Panc1 (cell line): ENCODE measurements at regions not wholly inside any gene's neighbourhood (a gene's known extent, or its start where the extent isn't known, plus 50 kb on each side); places are given as distances from the start of the nearest gene placed in this dataset.

Experiments
- ATAC-seq: fragments of 200-7000 bp; cut with Tn5 transposase; 2 replicates; pipeline ENCODE4 v1.9.1; 2020; ENCODE audit warnings: mild to moderate bottlenecking, moderate library complexity
- BruUV-seq: library from RNA; stranded (reverse); fragments of 400-500 nt; replicated peaks from 2 replicates; lab custom pipeline; 2021; lab: Mats Ljungman, UMichigan
- CTCF ChIA-PET: fragments of 300-600 bp; sonication (Branson Sonifier 250); formaldehyde crosslinking; loops from one replicate; lab custom pipeline; 2022; ENCODE audit warnings: antibody characterized with exemption; lab: Charles Lee
- POLR2A ChIA-PET: fragments of 300-600 bp; sonication (Branson Sonifier 250); formaldehyde crosslinking; loops from one replicate; lab custom pipeline; 2022; ENCODE audit warnings: antibody characterized with exemption; lab: Charles Lee
- DNase-seq: peaks from one replicate; pipeline ENCODE4 v3.0.0-alpha.2; 2010; ENCODE audit warnings: low read depth, low spot score
- H3K27ac ChIP-seq: 2 replicates; pipeline ENCODE4 v1.5.1; 2011; ENCODE audit warnings: mild to moderate bottlenecking, low read length, inconsistent platforms
- H3K27me3 ChIP-seq: fragments of 200-500 bp; sonication (Bioruptor generic); 2 replicates; pipeline ENCODE4 v1.6.0; 2014; ENCODE audit warnings: low read length, inconsistent platforms; ENCODE audit not compliant: control insufficient read depth, insufficient read depth
- H3K36me3 ChIP-seq: fragments of 200-500 bp; sonication (Bioruptor generic); 2 replicates; pipeline ENCODE4 v1.5.1; 2014; ENCODE audit warnings: inconsistent platforms, mild to moderate bottlenecking, low read length, moderate library complexity; ENCODE audit not compliant: control insufficient read depth, insufficient read depth
- H3K4me1 ChIP-seq: 2 replicates; pipeline ENCODE4 v1.5.1; 2011; ENCODE audit warnings: inconsistent platforms, mild to moderate bottlenecking, low read length, moderate library complexity; ENCODE audit not compliant: control insufficient read depth, insufficient read depth
- H3K4me3 ChIP-seq, 2 experiments: 2 replicates each; pipeline ENCODE4 v1.5.1; 2011 to 2012; ENCODE audit warnings: low read depth in 2 of 2, low read length in 2 of 2, mild to moderate bottlenecking in 2 of 2, inconsistent platforms in 1 of 2, moderate library complexity in 1 of 2
- H3K9me3 ChIP-seq: fragments of 200-500 bp; sonication (Bioruptor generic); 2 replicates; pipeline ENCODE4 v1.5.1; 2014; ENCODE audit warnings: low read depth, mild to moderate bottlenecking, inconsistent platforms, low read length, moderate library complexity; ENCODE audit not compliant: control insufficient read depth, insufficient read depth
- CTCF ChIP-seq: fragments of 450-650 bp; IDR thresholded peaks from 2 replicates; pipeline ENCODE4 v1.5.1; 2017; ENCODE audit warnings: mild to moderate bottlenecking
- POLR2AphosphoS5 ChIP-seq: IDR thresholded peaks from 2 replicates; pipeline ENCODE4 v1.6.1; 2012; ENCODE audit warnings: mild to moderate bottlenecking, low read depth, low read length, moderate library complexity
- SIN3A ChIP-seq: IDR thresholded peaks from 2 replicates; pipeline ENCODE4 v1.6.1; 2012; ENCODE audit warnings: low read depth, mild to moderate bottlenecking, low read length, moderate library complexity, borderline replicate concordance; ENCODE audit not compliant: insufficient read depth
- TCF7L2 ChIP-seq: IDR thresholded peaks from 2 replicates; pipeline ENCODE4 v1.6.1; 2011; ENCODE audit warnings: mild to moderate bottlenecking, low read depth, low read length, inconsistent platforms
- in situ Hi-C: cut with HindIII; loops from 2 replicates; pipeline ENCODE4 v1.10.0; 2016; ENCODE audit warnings: low sequenced_read_pairs, low pct_unique_long_range_greater_than_20kb
- intact Hi-C: fragments of 100-400 bp; cut with micrococcal nuclease; formaldehyde crosslinking; loops from one replicate; pipeline ENCODE4 v1.10.0; 2022; ENCODE audit not compliant: unreplicated experiment
- TF ChIP-seq, protein P1 (sequence below), 2 experiments: IDR thresholded peaks; 2 replicates each; pipeline ENCODE4 v1.6.1; 2011 to 2012; ENCODE audit warnings: low read depth in 2 of 2, control low read depth in 1 of 2, low read length in 1 of 2, mild to moderate bottlenecking in 1 of 2, moderate library complexity in 1 of 2; ENCODE audit not compliant: insufficient read depth in 1 of 2

DNA sequence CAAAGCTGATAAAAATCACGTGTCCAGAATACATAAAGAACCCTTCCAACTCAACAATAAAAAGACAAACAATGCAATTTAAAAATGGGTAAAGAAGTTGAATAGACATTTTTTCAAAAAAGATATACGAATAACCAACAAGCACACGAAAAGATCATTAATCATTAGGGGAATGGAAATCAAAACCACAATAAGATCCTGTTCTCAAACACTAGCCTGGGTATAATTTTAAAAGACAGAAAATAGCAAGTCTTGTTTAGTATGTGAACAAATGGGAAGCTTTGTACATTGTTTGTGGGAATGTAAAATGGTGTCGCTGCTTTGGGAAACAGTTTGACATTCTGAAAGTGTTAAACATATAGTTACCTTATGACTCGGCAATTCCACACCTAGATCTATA, 86.3 kb upstream of the LMNTD1 start:
- no peak for ATAC-seq
- CTCF ChIA-PET: no interaction called here
- in situ Hi-C loops: no loop called here
- no peaks in the 10 kb centered on the region for H3K27me3 ChIP-seq
- no peaks in the 10 kb centered on the region for H3K9me3 ChIP-seq
- no peak for DNase-seq
- no peak overlapping the region for H3K4me3 ChIP-seq
- H3K36me3 ChIP-seq: no peaks in the 10 kb centered on the region
- no TSS peak for BruUV-seq
- no peak overlapping the region for H3K27ac ChIP-seq
- no peaks in the 10 kb centered on the region for H3K4me1 ChIP-seq
- no peak for TF ChIP-seq SIN3A
- TF ChIP-seq CTCF: no peak; the same call in 1 of the 2 replicates
- TF ChIP-seq TCF7L2: no peak
- TF ChIP-seq, protein P1, sequence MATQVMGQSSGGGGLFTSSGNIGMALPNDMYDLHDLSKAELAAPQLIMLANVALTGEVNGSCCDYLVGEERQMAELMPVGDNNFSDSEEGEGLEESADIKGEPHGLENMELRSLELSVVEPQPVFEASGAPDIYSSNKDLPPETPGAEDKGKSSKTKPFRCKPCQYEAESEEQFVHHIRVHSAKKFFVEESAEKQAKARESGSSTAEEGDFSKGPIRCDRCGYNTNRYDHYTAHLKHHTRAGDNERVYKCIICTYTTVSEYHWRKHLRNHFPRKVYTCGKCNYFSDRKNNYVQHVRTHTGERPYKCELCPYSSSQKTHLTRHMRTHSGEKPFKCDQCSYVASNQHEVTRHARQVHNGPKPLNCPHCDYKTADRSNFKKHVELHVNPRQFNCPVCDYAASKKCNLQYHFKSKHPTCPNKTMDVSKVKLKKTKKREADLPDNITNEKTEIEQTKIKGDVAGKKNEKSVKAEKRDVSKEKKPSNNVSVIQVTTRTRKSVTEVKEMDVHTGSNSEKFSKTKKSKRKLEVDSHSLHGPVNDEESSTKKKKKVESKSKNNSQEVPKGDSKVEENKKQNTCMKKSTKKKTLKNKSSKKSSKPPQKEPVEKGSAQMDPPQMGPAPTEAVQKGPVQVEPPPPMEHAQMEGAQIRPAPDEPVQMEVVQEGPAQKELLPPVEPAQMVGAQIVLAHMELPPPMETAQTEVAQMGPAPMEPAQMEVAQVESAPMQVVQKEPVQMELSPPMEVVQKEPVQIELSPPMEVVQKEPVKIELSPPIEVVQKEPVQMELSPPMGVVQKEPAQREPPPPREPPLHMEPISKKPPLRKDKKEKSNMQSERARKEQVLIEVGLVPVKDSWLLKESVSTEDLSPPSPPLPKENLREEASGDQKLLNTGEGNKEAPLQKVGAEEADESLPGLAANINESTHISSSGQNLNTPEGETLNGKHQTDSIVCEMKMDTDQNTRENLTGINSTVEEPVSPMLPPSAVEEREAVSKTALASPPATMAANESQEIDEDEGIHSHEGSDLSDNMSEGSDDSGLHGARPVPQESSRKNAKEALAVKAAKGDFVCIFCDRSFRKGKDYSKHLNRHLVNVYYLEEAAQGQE (IDR thresholded peaks at IDR 0.05; ENCODE audit: insufficient read depth in 1 of 2, low read depth in 2 of 2, low read length in 1 of 2): no peak
- no peak for TF ChIP-seq POLR2AphosphoS5
- POLR2A ChIA-PET: no interaction called here
- intact Hi-C loops: no loop called here

- in situ Hi-C loops: no loop called here
- intact Hi-C loops: no loop called here
- H3K4me3 ChIP-seq: no peak overlapping the region
- no peak for ATAC-seq
- no TSS peak for BruUV-seq
- H3K27me3 ChIP-seq: no peaks in the 10 kb centered on the region; the same call in 1 of the 2 replicates
- peaks cover 7% of the 10 kb centered on the region; the same call in 1 of the 2 replicates for H3K4me1 ChIP-seq
- no peak for DNase-seq
- H3K36me3 ChIP-seq: no peaks in the 10 kb centered on the region
- H3K9me3 ChIP-seq: no peaks in the 10 kb centered on the region
- H3K27ac ChIP-seq: no peak overlapping the region
- no peak for TF ChIP-seq CTCF
- TF ChIP-seq SIN3A: no peak
- TF ChIP-seq, protein P1 (IDR thresholded peaks at IDR 0.05; ENCODE audit: insufficient read depth in 1 of 2, low read depth in 2 of 2, low read length in 1 of 2): no peak
- no peak for TF ChIP-seq TCF7L2
- no peak for TF ChIP-seq POLR2AphosphoS5
- CTCF ChIA-PET: no interaction called here
- POLR2A ChIA-PET: no interaction called here
Measured at GRCh38 chr12:25644979-25645378, 91.9 kb upstream of the LMNTD1 start.
